OCI-LY3 (cell line): ENCODE measurements at regions not wholly inside any gene's neighbourhood (a gene's known extent, or its start where the extent isn't known, plus 50 kb on each side); places are given as distances from the start of the nearest gene placed in this dataset.

ENCODE experiments used
- EZH2phosphoT487 ChIP-seq: fragments of 200-600 bp; shearing (Covaris generic); IDR thresholded peaks from 2 replicates; pipeline ENCODE4 v1.6.1; 2018; ENCODE audit warnings: antibody characterized with exemption, mixed run types, low read depth
- TF ChIP-seq, protein P1 (sequence below): fragments of 200-600, 300-600 bp; sonication (generic); IDR thresholded peaks from 2 replicates; pipeline ENCODE4 v1.5.1; 2014; ENCODE audit warnings: antibody characterized with exemption, low read length, low read depth

DNA sequence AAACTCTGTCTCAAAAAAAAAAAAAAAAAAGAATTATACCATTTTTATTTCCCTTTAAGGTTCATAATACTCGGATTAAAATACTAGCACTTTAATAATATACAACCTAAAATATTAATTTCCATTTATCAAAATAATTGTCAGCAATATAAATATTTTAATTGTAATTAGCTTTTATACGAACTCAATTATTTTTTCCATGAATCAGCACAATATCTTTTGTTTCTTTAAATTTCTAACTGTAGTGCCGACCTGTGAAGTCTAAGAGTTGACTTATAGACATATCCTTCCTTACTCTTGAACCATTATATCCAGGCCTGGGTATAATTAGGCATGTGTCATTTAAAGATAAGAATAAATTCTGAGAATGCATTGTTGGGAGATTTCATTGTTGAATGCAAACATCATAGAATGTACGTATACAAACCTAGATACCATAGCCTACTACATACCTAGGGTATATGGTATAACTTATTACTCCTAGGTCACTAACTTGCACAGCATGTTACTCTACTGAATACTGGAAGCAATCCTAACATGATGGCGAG, 996.7 kb upstream of the TMPRSS15 start:
- TF ChIP-seq, protein P1, sequence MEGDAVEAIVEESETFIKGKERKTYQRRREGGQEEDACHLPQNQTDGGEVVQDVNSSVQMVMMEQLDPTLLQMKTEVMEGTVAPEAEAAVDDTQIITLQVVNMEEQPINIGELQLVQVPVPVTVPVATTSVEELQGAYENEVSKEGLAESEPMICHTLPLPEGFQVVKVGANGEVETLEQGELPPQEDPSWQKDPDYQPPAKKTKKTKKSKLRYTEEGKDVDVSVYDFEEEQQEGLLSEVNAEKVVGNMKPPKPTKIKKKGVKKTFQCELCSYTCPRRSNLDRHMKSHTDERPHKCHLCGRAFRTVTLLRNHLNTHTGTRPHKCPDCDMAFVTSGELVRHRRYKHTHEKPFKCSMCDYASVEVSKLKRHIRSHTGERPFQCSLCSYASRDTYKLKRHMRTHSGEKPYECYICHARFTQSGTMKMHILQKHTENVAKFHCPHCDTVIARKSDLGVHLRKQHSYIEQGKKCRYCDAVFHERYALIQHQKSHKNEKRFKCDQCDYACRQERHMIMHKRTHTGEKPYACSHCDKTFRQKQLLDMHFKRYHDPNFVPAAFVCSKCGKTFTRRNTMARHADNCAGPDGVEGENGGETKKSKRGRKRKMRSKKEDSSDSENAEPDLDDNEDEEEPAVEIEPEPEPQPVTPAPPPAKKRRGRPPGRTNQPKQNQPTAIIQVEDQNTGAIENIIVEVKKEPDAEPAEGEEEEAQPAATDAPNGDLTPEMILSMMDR: no peak
- no peak for TF ChIP-seq EZH2phosphoT487
